HG03442 (cell line): ENCODE measurements at regions not wholly inside any gene's neighbourhood (a gene's known extent, or its start where the extent isn't known, plus 50 kb on each side); places are given as distances from the start of the nearest gene placed in this dataset.
"Not testable (repeated sequence)": the region's sequence is repeated elsewhere in the genome, so short reads cannot be mapped to it uniquely, and the experiment has no call there.

Source experiments
- ATAC-seq: cut with Tn5 transposase; IDR thresholded peaks from one replicate; pipeline ENCODE4 v1.9.1; 2021; ENCODE audit warnings: mild to moderate bottlenecking, moderate library complexity; ENCODE audit not compliant: unreplicated experiment

DNA sequence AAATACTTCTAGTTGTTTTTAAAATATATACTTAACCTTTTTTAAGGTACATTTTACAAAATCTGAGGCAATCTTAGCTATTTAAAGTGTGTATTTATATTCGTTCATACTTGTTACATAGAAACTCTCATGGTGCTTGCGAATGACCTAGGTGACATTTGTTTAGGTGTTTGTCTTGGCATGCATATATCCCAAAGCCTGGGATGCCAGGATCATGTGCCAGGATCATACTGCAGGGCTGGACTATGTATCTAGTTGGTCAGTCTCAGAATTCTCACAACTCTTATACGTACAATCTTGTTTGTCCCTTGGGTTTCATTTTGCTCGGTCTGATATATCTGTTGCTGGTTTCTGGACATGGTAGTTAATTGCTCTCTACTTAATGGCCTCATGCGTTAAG, 109.9 kb upstream of the WIPF3 start:
- not testable (repeated sequence) for ATAC-seq

GRCh38 chr7:29699723-29700122, 106.6 kb upstream of the WIPF3 start:
- ATAC-seq, result not testable (repeated sequence)

- ATAC-seq, result not testable (repeated sequence)
Measured at GRCh38 chr7:29701540-29701939, 104.8 kb upstream of the WIPF3 start.

DNA sequence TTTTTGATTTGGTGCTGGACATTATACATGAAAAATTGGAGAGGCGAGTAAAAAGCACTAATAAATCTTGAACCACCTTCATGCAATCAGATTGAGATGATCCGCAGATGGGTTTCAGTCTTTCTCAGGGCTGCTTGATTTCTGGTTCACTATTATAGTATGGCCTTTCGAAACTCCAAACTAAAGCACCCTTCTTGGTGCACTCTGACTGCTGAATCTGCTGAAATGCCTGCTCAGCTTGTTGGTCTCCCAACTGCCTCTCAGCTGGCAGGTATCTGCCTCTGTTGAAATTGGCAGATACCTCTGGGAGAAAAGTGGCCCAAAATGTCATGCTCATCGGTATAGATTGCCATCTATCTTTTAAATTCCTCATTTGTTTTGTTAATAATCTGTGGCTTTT, 102.5 kb upstream of the WIPF3 start:
- not testable (repeated sequence) for ATAC-seq

DNA sequence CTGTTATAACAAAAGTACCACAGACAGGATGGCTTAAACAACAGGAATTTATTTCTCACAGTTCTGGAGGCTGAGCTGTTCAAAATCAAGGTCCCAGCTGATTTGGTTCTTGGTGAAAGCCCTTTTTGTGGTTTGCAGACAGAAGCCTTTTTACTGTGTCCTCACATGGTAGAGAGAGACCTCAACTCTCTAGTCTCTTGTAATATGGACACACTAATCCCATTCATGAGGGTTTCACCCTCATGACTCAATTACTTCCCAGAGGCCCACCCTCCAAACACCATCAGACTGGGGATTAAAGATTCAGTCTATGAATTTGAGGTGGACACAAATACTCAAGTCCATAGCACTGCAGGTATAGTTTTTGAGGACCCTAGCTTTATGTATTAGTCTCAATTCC, 97.3 kb upstream of the WIPF3 start:
- ATAC-seq, result not testable (repeated sequence)

GRCh38 chr7:29723127-29723526, 83.2 kb upstream of the WIPF3 start:
- ATAC-seq, result not testable (repeated sequence)

GRCh38 chr7:29723599-29723998, 82.7 kb upstream of the WIPF3 start:
- ATAC-seq, result no peak

DNA sequence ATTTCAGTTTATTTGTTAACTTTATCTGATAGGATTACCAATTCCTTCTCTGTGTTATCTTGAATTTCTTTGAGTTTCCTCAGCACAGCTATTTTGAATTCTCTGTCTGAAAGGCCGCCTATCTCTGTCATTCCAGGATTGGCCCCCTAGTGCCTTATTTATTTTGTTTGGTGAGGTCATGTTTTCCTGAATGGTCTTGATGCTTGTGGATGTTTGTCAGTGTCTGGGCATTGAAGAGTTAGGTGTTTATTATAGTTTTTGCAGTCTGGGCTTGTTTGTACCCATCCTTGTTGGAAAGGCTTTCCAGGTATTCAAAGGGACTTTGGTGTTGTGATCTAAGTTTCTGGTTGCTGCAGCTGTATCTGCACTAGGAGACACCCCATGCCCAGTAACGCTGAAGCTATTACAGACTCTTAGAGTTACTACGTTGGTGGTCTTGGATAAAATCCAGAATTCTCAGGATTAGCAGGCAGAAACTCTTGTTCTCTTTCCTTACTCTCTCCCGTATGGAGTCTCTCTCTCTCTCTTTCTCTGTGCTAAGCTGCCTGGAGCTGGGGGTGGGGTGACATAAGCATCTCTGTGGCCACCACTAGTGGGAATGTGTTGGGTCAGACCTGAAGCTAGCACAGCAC, 76.7 kb upstream of the WIPF3 start:
- ATAC-seq, result not testable (repeated sequence)

DNA sequence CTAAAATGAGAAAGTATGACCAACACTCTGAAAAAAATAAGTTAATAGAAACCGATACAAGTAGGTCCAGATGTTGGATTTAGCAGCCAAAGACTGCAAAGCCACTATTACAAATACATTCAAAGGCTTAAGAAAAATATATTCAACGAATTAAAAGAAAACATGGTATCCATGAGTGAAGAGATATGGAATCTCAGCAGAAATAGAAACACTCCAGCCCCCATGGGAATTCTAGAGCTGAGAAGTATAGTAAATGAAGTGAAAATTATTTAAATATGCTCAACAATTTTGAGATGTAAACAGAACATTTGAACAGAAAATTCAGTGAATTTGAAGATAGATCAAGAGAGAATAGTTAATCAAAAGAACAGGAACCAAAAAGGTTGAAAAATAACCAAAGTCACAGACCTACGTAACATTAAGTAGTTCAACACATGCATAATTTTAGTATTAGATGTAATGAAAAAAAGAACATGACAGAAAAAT, 72.0 kb upstream of the WIPF3 start:
- ATAC-seq, result no peak

GRCh38 chr7:29747645-29748245, 58.6 kb upstream of the WIPF3 start:
- ATAC-seq, result not testable (repeated sequence)

- no peak for ATAC-seq
Measured at GRCh38 chr7:29748286-29749099, 57.8 kb upstream of the WIPF3 start.

DNA sequence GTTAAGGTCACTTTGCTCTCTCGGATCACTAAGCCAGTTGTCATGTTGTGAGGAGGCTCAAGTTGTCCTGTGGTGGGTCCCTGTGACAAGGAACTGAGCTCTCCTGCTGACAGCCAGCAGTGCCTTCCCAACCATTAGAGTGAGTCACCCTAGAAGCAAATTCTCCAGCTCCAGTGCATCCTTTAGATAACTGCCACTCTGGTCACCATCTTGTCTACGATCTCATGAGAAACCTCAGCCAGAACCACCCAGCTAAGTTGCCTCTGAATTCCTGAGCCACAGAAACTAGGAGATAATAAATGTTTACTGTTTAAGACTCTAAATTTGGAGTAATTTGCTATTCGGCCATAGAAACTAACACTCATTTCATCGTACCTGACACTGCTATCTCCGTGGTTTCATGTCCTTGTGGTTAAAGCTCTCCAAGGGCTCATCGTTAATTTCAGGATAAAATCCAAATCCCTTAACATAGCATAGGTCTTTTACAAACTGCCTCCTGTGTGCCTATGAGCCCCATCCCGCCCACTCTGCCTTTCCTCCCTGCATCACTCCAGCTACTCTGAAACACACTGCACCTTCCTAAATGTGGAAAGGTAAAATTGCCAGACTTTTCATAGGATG, 56.5 kb upstream of the WIPF3 start:
- no peak for ATAC-seq

GRCh38 chr7:29750373-29750940, 55.9 kb upstream of the WIPF3 start:
- not testable (repeated sequence) for ATAC-seq

DNA sequence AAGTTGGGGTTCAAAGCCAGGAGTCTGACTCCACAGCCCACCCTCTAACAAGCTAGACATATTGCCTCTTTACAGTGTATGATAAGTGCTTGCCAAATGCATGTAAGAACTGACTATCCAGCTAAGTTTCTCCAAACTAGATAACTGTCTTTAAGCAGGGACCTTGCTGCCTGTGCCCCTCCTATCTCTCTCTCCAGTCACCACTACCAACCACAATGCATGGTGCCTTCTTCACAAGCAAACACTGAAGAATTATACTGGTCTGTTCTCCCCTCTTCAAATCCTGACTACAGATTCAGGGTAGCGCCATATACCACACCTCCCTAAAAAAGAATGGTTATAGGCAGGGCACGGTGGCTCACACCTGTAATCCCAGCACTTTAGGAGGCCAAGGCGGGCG, 55.3 kb upstream of the WIPF3 start:
- ATAC-seq, result not testable (repeated sequence)

- ATAC-seq, result no peak
Measured at GRCh38 chr7:29754874-29755490, 51.3 kb upstream of the WIPF3 start.
